ENCODE measurements at regions not wholly inside any gene's neighbourhood (a gene's known extent, or its start where the extent isn't known, plus 50 kb on each side); places are given as distances from the start of the nearest gene placed in this dataset.
"Not testable (repeated sequence)": the region's sequence is repeated elsewhere in the genome, so short reads cannot be mapped to it uniquely, and the experiment has no call there.

GRCh38 chr3:3295586-3295985 is 116.1 kb upstream of the CRBN start:
- DNase-seq (ENCODE audit: extremely low spot score, insufficient read length, low read depth) = no peak
- FAIRE-seq = no peak

DNA sequence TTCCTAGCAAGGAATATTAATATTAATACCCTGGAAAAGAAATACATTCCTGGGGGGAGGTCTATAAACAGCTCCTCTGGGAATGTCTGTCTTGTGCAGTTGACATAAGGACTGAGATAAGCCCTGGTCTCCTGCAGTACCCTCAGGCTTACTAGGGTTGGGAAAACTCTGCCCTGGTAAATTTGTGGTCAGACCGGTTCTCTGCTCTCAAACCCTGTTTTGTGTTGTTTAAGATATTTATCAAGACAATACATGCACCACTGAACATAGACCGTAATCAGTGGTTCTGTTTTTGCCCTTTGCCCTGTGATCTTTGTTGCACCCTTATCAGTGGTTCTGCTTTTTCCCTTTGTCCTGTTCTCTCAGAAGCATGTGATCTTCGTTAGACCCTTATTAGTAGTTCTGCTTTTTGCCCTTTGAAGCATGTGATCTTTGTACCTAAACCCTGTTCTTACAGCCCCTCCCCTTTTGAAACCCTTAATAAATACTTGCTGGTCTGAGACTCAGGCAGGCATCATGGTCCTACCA is 112.3 kb upstream of the CRBN start:
- not testable (repeated sequence) for DNase-seq (ENCODE audit: extremely low spot score, insufficient read length, low read depth); FAIRE-seq

- no peak for DNase-seq (ENCODE audit: extremely low spot score, insufficient read length, low read depth)
- no peak for FAIRE-seq
Measured at GRCh38 chr3:3288255-3288654, 108.8 kb upstream of the CRBN start.

- no peak for DNase-seq (ENCODE audit: extremely low spot score, insufficient read length, low read depth)
- no peak for FAIRE-seq
Measured at GRCh38 chr3:3286014-3286413, 106.5 kb upstream of the CRBN start.

GRCh38 chr3:3281024-3281423 is 101.5 kb upstream of the CRBN start:
- no peak for FAIRE-seq
- DNase-seq (ENCODE audit: extremely low spot score, insufficient read length, low read depth) = no peak

DNA sequence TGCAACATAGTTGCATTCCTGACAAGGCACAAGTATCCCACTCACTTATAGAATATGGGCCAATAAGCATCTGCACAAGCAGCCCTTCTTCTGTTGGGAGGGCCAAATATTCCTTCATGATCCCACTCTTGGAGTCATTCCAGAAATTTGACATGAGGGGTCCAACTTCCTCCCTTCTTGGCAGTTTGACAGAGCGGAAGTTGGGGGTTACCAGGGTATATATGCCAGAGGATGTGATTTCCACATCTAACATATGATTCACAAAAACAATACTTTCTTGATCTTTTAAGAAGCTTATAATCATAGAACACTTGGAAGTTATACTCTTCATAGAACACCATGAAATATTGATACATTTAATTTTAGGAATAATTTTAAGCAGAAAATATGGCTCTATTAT is 100.9 kb upstream of the CRBN start:
- FAIRE-seq = no peak
- no peak for DNase-seq (ENCODE audit: extremely low spot score, insufficient read length, low read depth)

DNA sequence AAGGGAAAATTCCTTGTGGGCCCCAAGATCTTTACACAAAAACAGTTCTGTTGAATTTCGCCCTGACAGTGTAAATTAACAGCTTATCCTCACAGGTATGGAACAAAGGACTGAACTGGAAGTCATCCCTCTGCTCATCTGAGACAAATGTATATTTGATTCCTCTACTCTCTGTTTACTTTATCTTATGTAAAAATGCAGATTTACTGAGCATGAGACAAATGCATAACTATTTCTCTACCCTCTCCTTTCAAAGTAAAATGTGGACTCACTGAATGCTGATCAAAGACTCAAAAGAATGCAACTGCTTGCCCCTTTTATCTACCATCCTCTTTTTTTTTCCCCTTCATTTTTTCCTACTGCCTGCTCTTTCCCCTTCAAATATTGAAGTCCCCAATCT is 98.6 kb upstream of the CRBN start:
- DNase-seq (ENCODE audit: extremely low spot score, insufficient read length, low read depth) (no peak), FAIRE-seq (no peak)

DNA sequence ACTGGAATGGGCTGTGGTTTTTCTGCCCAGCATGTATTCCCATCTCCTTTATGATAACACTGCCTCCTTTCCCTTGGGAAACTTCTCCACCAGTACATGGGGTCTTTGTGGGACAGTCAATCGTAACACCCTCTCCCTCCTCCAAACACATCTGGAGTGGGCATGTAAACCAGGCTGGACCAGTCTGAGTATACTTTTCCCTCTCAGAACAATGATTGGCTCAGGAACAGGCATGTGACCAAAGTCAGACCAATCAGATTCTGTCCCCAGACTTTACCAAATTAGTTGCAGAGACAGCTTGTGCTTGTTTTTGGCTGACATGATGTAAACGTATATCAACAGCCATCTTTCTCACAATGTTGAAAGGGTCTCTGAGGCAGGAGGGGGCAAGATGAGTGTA is 97.1 kb upstream of the CRBN start:
- FAIRE-seq = no peak

DNA sequence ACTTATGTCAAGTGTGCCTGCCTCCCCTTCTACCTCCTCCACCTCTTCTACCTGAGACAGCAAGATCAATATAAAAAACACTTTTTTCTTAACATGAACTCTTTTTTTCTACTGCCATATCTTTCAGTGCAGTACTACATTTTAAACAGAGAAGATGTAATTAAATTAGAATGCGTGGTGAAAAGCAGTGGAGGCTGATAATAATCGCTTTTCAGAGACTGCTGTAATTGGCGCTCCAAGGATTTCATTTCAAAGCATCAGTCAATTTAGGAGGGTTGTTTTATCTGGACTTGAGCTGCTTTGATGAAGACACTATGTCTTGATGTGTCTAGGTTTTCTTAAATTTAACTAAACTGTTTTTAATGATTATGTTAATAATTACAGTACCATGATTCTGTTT is 85.3 kb upstream of the CRBN start:
- DNase-seq (ENCODE audit: extremely low spot score, insufficient read length, low read depth) (no peak), FAIRE-seq (no peak)

More for the DNA sequence above, 97.1 kb upstream of the CRBN start:
- DNase-seq (ENCODE audit: extremely low spot score, insufficient read length, low read depth) = no peak

- no peak for DNase-seq (ENCODE audit: extremely low spot score, insufficient read length, low read depth)
- no peak for FAIRE-seq
Measured at GRCh38 chr3:3260870-3261269, 81.4 kb upstream of the CRBN start.

DNA sequence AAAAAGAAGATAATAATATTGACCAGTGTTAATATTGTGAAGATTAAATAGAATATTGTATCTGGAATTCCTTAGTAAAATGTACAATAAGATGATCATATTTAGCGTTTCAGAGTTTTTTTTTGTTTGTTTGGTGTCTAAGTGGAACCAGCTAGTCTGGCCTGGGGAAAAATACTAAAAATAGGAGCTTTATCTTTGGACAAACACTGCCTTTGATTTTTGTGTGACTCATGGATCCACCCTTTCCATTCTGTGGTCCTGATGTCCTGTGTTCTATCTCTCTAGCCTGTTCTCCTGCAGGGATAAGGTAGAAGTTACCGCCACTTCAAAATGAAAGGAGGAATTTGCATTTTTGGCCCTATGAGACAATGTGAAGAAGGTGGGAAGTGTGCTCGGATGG is 79.7 kb upstream of the CRBN start:
- DNase-seq (ENCODE audit: extremely low spot score, insufficient read length, low read depth) (no peak), FAIRE-seq (no peak)

- no peak for DNase-seq (ENCODE audit: extremely low spot score, insufficient read length, low read depth)
- FAIRE-seq = no peak
Measured at GRCh38 chr3:3258281-3258680, 78.8 kb upstream of the CRBN start.

- DNase-seq (ENCODE audit: extremely low spot score, insufficient read length, low read depth) (no peak), FAIRE-seq (no peak)
Measured at GRCh38 chr3:3241596-3241995, 62.1 kb upstream of the CRBN start.

- no peak for FAIRE-seq
- DNase-seq (ENCODE audit: extremely low spot score, insufficient read length, low read depth) = no peak
Measured at GRCh38 chr3:3240986-3241385, 61.5 kb upstream of the CRBN start.

DNA sequence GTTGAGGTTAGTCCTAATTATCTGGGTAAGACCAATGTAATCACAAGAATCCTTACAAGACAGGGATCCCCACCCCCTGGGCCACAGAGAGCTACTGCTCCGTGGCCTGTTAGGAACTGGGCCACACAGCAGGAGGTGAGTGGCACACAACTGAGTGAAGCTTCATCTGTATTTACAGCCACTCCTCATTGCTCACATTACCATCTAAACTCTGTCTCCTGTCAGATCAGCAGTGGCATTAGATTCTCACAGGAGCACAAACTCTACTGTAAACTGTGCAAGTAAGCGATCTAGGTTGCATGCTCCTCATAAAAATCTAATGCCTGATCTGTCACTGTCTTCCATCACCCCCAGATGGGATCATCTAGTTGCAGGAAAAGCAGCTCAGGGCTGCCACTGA is 58.5 kb upstream of the CRBN start:
- DNase-seq (ENCODE audit: extremely low spot score, insufficient read length, low read depth) (no peak), FAIRE-seq (no peak)

DNA sequence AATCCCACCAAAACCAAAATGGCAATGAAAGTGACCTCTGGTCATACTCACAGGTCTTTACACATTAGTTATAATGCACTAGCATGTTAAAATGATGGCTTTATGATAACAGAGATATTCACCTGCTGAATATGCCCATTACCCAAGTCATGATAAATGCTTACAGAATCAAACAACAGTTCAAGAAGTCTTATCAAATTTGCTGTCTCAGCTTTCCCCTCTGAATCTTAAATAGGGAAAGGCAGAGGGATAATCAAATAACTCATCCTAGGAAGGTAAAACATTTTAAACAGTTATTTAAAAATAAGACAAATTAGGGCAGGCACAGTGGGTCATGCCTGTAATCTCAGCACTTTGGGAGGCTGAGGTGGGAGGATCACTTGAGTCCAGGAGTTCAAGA is 52.8 kb upstream of the CRBN start:
- no peak for FAIRE-seq
- no peak for DNase-seq (ENCODE audit: extremely low spot score, insufficient read length, low read depth)

All from GM18507 (cell line).